ENCODE measurements at regions not wholly inside any gene's neighbourhood (a gene's known extent, or its start where the extent isn't known, plus 50 kb on each side); places are given as distances from the start of the nearest gene placed in this dataset.

GRCh38 chr3:181549266-181549665 is 162.5 kb upstream of the SOX2 start (continued):
- TF ChIP-seq CHD7 (IDR thresholded peaks at IDR 0.05; ENCODE audit: insufficient replicate concordance, low read length) (no peak), EGR1 (IDR thresholded peaks at IDR 0.05; ENCODE audit: borderline replicate concordance, low read depth, low read length) (no peak), GABPA (IDR thresholded peaks at IDR 0.05; ENCODE audit: borderline replicate concordance, insufficient read depth, low read length) (no peak), MAX (IDR thresholded peaks at IDR 0.05) (no peak), TBP (IDR thresholded peaks at IDR 0.05; ENCODE audit: low read depth, low read length) (no peak), ASH2L (IDR thresholded peaks at IDR 0.05; ENCODE audit: low read length) (no peak), EP300 (IDR thresholded peaks at IDR 0.05; ENCODE audit: borderline replicate concordance in 1 of 2, low read depth in 2 of 2, low read length in 2 of 2) (no peak), JUN (IDR thresholded peaks at IDR 0.05; ENCODE audit: low read depth, low read length) (no peak), SUZ12 (IDR thresholded peaks at IDR 0.05; ENCODE audit: low read length) (no peak), SIN3A (conservative IDR thresholded peaks at IDR 0.05 in 1 of 2, IDR thresholded peaks at IDR 0.05 in 1 of 2; ENCODE audit: low read depth in 1 of 2, low read length in 2 of 2) (no peak)
